Stimulated activated CD4-positive, alpha-beta T cell treated with anti-CD3 and anti-CD28 coated beads, TNF-alpha, amount 100 ng/mL, for 48 hours (primary cell): ENCODE measurements at regions not wholly inside any gene's neighbourhood (a gene's known extent, or its start where the extent isn't known, plus 50 kb on each side); places are given as distances from the start of the nearest gene placed in this dataset.
"Not testable (repeated sequence)": the region's sequence is repeated elsewhere in the genome, so short reads cannot be mapped to it uniquely, and the experiment has no call there.

Experiments
- DNase-seq, 3 donors: peaks; one replicate each; pipeline ENCODE4 v3.0.0-alpha.2; 2020; ENCODE audit warnings: low read depth in 3 of 3

DNA sequence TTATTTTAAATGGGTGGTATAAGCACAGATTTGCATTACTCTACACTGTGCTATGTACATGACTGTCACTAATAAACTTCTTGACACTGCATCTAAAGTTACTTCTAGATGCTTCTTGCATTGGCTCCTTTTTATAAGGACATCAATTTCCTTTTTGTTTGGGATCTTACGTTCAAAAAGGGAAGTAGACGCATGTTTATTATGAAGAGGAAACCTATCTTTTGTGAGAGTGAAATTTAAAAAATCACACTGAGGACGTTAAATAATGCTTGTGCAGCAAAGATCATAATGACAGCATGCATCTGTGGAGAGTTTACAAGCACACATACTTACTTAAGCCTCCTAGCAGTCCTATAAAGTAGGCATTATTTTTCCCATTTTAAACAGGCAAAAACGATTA, 479.5 kb downstream of the CD83 start:
- no peak for DNase-seq

DNA sequence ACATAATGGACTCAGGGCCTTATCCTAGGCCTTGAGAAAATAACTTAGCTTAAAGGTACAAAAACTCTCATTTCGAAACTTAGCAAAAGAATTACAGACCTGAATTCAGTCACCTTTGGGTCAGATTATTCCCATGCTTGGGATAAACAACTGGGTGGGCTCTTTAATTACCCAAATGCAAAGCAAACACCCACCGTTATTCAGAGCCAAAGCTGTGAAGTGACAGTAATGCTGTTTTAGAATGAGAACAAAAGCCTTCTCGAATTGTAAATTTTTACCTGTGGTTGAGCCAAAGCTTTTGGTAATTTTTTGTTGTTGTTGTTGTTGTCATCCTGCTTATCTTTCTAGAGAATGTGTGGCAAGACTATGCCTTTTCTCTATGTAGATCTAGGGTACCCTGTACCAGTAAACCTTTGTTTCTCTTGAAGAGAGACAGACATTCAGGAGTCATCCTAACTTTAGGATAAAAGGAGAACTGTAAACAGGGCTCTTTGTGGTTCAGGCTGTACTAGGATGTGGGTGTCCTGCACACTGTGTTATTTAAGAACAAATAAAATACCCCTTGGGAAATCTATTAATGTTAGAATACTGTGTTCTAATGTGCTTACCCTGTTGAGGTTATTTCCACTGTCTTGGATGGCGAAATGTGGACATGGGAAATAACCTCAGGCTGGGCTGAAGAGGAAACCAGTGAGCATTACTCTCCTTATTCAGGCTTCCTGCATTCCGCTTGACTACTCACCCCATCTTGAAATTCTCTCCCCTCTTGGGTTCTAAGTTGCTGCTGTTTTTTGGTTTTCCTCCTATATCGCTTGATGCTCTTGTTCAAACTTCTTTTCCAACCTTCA, 480.7 kb downstream of the CD83 start:
- no peak for DNase-seq

DNA sequence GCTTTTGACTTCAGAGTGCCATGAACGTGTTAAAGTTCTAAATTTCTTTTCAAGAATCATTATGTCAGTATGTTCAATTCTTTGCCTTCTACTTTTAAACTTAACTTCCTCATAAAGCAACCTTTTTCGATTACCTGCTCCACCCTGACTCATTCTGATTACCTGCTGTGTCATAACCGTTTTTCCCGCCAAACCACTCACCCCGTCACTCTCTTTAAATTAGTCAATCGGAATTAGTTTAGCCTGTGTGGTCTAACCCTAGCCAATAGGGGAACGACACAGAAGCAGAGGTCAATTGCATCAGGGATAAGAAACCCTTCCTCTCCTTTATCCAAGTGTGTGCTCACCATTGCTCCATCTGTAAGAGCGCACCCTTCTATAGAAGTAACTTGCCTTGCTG, 482.7 kb downstream of the CD83 start:
- DNase-seq = not testable (repeated sequence)

DNA sequence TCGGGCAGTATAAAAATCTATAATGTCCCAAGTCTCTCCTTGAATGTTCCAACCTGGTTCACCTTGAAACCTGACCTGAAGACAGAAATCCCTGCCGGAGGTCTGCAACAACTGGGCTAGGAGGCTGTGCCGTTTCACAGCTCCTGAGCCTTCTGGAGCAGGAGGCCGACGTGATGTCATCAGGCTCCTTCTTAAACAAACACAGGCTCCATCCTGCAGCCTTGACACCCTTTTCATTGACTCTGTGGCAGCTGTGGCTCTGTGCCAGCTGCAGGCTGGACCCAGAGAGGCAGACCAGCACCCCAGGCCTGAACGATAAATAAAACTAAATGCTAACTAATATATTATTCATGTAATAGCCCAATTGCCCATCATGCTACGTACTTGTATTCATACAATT, 483.9 kb downstream of the CD83 start:
- DNase-seq = no peak

DNA sequence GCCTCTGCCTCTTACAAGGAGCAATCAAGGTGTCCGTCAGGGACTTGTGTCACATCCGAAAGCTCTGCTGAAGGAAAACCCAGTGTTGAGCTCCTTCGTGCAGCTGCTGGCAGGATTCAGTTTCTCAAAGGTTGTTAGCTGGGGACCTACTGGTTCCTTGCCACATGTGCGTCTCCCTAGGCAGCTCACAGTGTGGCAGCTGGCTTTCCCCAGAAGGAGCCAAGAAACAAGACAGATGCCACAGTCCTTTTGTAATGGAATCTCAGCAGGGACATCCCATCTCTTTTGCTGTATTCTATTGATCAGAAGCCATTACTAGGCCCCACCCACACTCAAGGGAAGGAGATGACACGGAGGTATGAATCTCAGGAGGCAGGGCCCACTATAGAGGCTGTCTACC, 488.8 kb downstream of the CD83 start:
- no peak for DNase-seq

DNA sequence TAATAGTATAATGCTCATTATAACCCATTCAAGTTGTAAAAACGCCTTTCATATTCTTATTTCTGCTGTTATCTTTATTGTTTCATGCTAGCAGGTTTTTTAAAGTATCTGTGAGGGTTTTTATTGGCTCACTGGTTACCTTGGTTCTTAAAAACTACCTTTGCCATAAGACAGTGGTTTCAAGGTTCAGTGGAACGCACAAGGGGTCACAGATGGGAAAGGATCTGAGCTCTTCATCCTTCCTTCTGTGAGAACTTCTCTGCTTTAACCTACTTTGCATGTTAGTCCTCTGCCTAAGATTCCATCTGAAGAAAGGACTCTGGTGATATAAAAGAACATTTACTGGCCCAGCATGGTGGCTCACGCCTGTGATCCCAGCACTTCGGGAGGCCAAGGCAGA, 492.6 kb downstream of the CD83 start:
- DNase-seq = no peak

DNA sequence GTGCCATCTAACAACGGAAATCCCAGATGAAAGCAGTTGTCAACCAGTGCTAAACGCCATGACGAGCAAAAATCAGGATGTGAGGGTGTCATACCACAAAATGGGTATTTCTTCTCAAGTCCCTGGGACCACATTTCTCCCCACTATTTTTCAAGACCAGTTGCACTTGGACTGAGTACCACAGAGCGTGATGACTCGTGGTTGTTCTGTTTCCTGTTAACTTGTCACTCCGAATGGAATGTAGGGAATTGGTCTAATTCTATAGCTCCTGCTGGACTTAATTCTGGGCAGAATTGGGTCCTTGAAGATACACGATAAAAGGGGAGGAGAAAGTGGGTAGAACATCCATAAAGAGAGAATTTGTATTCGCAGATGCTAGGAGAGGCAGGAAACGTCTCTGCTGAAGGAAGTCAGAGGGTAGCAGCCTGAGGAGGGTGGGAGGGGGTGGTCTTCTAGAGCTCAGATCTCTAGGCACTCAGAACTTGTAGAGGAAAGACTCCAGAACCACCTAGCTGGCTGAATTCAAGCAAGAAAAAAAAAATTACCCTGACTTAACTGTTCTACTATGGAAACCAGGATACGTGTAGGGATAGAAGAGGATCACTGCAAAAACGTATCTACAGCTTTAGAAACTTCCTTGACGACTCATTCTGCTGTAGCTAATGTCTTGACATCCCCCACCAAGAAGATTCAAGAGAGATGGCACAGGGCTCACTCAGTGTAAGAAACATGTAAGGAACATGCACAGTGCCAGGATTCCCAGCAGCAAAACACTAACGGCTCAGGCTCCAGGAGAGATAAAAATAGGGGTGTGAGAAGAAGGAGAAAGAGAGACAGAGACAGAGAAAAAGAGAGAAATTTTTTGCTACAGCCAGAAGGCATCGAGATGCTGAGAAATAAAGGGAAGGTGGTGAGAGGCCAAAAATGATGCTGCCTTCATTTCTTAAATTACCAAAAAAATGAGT, 494.7 kb downstream of the CD83 start:
- no peak for DNase-seq

DNA sequence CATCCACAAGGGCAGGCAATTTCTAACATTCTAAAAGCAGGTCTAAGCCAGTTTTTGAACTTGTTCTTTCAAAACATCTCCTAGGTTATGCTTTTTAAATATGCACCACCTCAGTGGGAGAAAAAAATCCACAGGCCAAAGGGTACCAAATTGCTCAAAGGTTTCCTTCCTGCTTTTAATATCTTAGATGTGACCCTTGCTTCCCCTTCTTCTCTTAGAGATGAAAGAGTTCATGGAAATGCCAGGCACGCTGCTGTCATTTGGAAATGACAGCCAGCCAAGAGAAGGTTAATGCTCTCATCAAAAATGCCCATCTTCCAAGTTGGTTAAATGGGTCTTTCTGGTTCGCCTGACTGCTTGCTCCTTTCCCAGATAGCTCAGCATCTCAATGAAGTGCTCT, 497.1 kb downstream of the CD83 start:
- no peak for DNase-seq

DNA sequence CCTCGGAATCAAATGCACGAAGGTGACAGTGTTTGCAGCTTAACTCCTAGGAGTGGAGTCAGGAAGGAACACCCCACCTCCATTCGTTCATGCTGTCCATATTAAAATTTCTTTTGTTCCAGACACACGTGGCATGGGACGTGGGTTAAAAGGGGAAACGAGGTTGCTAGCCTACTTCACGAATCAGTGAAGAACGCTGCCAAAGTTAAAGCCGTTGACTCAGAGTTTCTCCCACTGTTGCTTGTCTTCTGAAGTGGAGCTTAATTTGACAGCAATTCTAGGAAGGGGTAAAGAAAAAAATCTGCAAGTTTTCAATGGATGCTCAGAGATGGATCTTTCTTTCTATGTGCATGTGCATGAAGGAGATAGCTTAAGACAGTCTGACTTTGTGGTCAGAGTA, 499.1 kb downstream of the CD83 start:
- no peak for DNase-seq

DNA sequence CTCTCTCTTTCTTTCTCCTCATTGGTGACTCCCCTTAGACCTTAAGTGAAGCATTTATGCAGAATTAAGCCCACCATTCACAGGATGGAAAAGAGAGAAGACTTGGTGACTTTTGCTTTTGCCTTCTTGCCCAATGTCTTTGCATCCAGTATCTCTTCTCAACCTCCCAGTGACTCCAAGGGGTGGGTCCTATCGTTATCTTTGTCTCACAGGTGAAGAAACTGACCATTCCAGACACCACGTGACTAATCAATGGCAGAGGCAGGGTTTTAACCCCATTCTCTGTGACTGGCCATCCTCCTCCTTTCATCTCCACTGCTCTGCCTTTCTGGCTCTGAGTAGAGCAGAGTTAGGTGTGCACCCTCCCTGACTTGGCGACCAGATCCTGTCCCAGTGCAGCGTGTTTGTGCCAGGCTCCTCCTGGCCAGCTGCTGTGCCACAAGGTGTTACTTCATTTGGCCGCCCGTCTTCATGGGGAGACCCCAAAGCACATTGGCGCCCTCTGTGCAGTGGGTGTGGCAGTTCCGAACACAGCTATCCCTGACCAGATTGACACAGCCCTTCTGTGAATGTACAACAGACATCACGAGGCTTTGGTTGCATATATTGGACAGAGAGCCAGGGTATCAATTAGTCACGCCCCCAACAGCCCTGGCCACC, 501.3 kb downstream of the CD83 start:
- DNase-seq = no peak

DNA sequence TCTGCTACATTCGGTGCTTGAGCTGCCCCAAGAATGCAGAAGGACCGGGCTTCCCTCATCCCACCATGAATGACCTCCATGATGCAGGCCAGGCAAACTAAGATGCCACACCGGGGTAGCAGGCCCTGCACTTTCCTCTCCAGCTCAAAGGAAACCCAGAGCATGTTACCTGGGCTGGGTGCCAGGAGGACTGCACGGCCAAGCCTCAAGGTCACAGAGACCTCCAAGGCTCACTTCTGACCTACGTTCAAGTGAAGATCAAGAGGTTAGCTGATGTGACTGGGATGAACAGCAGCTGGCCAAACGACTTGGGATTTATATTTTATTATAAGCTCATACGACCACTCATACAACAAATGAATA, 501.8 kb downstream of the CD83 start:
- no peak for DNase-seq

DNA sequence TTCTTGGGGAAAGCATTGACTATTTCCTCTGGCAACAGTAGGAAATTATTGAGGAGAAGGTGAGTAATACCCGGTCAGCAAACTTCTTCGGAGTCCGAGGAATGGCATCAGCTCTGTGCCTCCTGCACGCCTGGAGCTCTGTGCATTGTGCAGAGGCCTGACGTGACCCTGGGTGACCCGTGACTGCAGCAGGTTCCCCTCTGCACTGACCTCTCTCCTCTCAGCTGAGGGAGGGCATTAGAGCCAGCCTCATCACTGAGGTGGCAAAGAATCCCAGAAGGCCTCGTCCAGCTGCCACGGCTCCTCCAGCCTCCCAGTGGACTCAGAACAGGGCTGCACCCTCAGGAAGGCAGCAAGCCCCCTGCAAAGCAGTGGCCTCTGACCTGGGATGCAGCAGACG, 502.9 kb downstream of the CD83 start:
- no peak for DNase-seq

DNA sequence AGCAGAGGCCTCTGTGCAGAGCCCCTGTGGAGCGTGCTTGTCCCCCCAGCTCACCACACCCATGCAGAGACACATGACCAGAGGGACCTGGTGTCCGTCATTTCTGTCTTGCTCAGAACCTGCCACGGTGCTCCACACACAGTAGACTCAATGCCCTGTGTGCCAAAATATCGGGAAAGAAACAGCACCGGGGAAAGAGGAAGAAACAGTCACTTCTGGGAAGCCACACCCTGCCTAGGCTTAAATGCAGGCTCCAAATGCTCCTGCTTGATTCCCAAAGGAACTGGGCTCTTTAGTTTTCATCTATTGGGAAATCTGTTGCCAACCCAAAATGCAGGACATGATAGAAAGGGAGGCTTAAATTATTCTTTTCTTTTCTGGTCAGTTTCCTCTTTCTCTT, 503.9 kb downstream of the CD83 start:
- no peak for DNase-seq

DNA sequence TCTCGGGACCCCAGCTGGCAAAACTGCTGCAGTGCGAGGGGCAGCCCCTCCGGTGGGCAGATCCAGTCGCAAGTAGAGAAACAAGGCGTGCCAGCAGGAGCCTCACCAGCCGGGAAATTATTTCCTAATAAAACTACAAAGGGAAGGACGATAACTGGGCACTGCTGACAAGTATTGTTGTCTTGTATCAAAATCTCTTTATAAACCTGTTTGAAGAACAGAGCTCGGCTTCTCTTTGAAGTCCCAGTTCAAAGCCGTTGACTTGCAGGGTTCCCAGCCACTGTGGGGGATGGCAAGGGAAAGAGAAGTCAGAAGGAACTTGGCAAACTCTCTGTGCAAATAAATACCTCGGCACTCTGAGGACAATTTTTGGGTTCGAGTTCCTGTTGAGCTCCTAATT, 504.5 kb downstream of the CD83 start:
- no peak for DNase-seq

DNA sequence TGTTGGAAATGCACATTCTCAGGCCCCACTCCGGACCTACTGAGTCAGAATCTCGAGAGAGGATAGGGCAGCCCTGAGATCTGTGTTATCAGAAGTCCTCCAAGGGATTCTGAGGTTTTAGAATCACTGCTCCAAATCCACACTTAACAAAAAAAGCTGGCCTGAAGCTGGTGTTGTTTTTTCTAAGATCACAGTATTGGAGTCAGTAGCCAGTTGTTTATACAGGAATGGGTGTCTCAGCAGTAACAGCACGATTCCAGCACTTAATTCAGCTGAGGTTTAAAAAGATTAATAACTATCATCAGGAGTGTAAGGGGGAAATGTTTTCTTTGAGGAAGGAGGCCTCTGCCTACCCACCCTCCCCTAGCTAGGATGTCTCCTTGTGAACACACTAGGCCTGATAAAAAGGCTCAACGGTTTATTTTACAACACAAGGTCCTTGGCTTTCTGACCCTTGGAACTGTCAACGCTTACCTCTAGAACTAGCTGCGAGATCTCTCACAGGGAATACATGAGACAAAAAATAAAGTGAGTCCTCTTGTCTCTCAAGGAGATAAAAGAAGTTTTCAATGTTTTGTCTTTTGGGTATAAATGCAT, 505.4 kb downstream of the CD83 start:
- no peak for DNase-seq

DNA sequence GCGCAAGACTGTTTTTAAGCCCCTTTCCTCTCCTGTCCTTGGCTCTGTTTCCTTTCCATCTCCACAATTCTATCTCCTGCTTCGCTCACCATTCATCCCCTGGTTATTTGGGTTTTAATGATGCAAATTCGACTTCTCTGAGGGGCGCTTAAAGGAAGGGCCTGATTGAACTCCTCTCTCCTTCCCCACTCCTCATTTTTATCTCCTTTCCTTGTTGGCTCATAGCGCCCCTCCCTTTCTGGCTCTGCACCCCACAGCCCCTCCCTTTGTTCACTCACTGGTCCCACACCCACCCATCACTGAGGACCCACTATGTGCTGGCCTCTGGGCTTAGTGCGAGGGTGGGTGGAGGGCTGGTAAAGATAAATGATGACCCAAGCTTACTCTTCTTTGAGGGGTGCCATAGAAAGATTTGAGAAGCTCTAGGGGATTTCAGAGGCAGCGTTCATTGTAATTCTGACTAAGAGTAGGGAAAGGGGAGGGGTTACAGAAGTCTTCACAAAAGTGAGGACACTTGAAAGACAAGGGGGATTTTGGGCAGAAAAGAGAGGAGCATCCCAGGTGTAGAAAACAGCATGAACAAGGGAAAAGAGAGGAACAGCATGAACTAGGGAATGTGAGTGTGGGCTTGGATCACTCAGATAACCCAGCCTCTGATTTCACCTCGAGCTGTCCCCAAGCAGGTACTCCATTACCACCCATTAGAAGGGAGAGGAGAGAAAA, 507.8 kb downstream of the CD83 start:
- DNase-seq = no peak

DNA sequence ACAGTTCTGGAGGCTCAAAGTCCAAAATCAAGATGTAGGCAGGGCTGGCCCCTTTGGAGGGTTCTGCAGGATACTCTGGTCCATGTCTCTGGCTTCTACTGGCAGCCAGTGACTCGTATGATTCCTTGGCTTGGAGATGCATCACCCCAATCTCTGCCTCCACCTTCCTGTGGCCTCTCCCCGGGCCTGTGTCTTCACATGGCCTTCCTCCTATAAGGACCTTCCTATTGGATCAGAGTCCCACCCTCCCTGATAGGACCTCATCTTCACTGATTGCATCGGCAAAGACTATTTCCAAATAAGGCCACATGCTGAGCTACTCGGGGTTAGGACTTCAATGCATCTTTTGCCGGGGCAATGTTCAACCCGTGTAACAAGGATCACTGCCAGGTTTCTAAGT, 509.0 kb downstream of the CD83 start:
- no peak for DNase-seq

DNA sequence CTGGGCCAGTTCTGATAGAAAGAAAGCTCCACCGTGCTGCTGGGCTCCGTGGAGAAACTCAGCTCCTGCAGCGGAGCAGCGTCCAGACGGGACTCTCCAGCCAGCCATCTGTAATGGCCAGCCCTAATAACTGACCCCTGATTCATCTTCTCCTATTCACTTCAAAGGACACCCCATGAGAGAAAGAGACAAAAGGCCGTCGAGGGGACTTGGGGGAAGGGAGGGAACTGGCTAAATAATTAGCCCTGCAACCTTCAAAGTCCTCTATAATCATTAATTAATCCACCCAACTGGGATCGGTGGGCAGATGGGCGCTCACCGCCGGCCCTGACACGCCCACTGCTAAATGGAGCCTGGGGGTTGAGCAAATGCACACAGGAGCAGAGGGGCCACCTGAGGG, 512.4 kb downstream of the CD83 start:
- DNase-seq = no peak

DNA sequence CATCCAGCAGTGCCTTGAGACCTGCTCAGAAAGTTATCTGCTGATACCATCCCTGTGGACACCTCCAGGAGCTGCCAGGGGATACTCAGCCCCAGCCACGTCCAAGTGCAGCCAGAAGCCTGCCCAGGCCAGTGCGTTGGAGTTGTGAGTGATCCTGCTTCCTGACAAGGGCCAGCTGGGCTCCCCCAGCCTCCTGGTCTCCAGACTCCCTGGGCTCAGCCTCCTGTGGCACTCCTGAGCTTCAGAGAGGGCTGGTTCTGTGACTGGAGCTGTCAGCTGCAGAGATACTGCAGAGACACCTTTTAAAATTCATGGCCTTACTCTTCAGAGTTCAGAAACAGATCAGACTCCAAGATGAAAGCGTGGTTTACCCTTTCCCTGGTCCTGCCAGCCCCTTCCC, 515.9 kb downstream of the CD83 start:
- no peak for DNase-seq

DNA sequence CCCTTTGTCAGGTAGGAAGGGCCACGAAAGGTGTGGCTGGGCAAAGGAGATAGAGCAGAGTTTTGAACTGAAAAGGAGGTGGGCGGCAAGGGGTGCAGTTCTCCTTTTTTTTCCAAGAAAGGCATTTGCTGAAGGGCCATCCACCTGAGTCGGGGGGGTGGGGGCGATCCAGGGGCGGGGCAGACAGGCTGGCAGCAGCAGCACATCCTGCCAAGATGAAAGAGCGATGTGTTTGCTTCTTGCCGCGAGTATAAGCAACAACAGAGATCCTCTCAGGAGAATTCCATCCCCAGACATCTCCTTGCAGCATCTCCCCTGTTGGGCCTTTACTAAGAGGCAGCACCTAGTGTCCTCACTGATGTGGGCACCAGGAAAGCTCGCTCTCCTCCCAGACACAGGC, 516.5 kb downstream of the CD83 start:
- DNase-seq = no peak

DNA sequence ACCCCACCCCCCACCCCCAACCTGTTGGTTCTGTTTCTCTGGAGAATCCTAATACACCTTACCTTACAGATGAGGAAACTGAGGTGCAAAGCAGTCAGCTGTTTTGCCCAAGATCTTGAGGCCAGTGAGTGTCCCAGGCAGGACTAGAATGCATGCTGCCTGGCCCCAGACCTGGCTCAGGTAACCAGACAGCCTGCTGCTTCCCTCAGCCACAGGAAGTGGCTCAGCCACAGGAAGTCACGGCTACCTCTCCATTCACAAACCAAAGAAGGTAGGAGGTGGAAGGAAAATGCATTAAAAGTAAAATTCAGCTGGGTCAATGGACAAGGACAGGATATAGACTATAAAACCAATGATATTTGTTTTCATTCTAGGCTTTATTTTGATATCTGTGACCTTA, 517.6 kb downstream of the CD83 start:
- no peak for DNase-seq
